OCI-LY3 (cell line): ENCODE measurements at regions not wholly inside any gene's neighbourhood (a gene's known extent, or its start where the extent isn't known, plus 50 kb on each side); places are given as distances from the start of the nearest gene placed in this dataset.
"Not testable (repeated sequence)": the region's sequence is repeated elsewhere in the genome, so short reads cannot be mapped to it uniquely, and the experiment has no call there.

Experiments used
- CTCF ChIP-seq: fragments of 200-600, 300-600 bp; sonication (generic); IDR thresholded peaks from 2 replicates; pipeline ENCODE4 v1.5.1; 2014; ENCODE audit warnings: antibody characterized with exemption, low read length, low read depth
- EZH2phosphoT487 ChIP-seq: fragments of 200-600 bp; shearing (Covaris generic); IDR thresholded peaks from 2 replicates; pipeline ENCODE4 v1.6.1; 2018; ENCODE audit warnings: antibody characterized with exemption, mixed run types, low read depth

DNA sequence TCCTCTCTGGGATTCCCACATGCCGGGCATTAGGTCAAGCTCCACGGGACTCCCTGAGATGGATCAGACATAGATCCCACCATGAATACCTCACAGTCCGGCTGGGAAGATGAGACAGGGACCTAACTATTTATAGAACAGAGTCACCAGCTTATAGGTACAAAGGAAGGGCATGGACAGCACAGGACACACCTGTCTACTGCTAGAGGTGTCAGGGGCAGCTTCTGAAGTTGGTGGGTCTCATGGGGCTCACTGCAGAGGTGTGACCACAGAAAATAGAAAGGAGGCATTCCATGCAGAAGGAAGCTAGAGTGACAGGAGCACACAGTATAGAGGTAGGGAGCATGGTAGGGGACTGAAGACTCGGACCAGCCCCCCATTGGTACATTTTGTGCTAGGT is 1722.4 kb downstream of the SPATA31A7 start:
- TF ChIP-seq CTCF, EZH2phosphoT487: not testable (repeated sequence)
